H1 (cell line): ENCODE measurements at regions not wholly inside any gene's neighbourhood (a gene's known extent, or its start where the extent isn't known, plus 50 kb on each side); places are given as distances from the start of the nearest gene placed in this dataset.

Experiments
- CTCF ChIA-PET: fragments of 300-600 bp; sonication (Branson Sonifier 250); formaldehyde crosslinking; loops from one replicate; lab custom pipeline; 2021; ENCODE audit not compliant: partially characterized antibody; lab: Charles Lee
- POLR2A ChIA-PET: fragments of 300-600 bp; sonication (Branson Sonifier 250); formaldehyde crosslinking; loops from one replicate; lab custom pipeline; 2021; ENCODE audit warnings: inconsistent platforms; ENCODE audit not compliant: partially characterized antibody; lab: Charles Lee
- DNase-seq, 2 experiments: peaks; one replicate each; pipeline versions ENCODE4 v3.0.0 to v3.0.0-alpha.2; 2010 to 2022; ENCODE audit warnings: low spot score in 2 of 2, low read depth in 1 of 2, mixed read lengths in 1 of 2
- FAIRE-seq: peaks from 2 replicates; lab custom pipeline; 2011; peaks lifted over from hg19 to GRCh38; lab: Jason Lieb, UNC
- H2AFZ ChIP-seq: 2 replicates; pipeline ENCODE4 v1.8.1; 2012; ENCODE audit warnings: low read length, inconsistent platforms
- H2AK5ac ChIP-seq: 2 replicates; pipeline ENCODE4 v1.6.1; 2013; ENCODE audit warnings: low read depth, low read length
- H2BK120ac ChIP-seq: replicated peaks from 2 replicates; pipeline ENCODE3; 2013; ENCODE audit warnings: low read depth, low read length, inconsistent platforms
- H2BK12ac ChIP-seq: 2 replicates; pipeline ENCODE4 v1.6.1; 2013; ENCODE audit warnings: low read depth, low read length
- H2BK15ac ChIP-seq: 2 replicates; pipeline ENCODE4 v1.6.1; 2013; ENCODE audit warnings: low read length
- H2BK20ac ChIP-seq: 2 replicates; pipeline ENCODE4 v1.6.1; 2013; ENCODE audit warnings: low read length
- H2BK5ac ChIP-seq: 2 replicates; pipeline ENCODE4 v1.6.1; 2013; ENCODE audit warnings: low read depth, low read length
- H3K14ac ChIP-seq: 2 replicates; pipeline ENCODE4 v1.6.1; 2013; ENCODE audit warnings: inconsistent platforms; ENCODE audit not compliant: insufficient read length
- H3K18ac ChIP-seq: 2 replicates; pipeline ENCODE4 v1.6.1; 2013; ENCODE audit warnings: low read length; ENCODE audit errors: extremely low read depth
- H3K23ac ChIP-seq: 2 replicates; pipeline ENCODE4 v1.6.1; 2013; ENCODE audit warnings: inconsistent platforms; ENCODE audit not compliant: insufficient read length
- H3K23me2 ChIP-seq: 2 replicates; pipeline ENCODE4 v1.6.1; 2013; ENCODE audit warnings: low read depth, low read length
- H3K27ac ChIP-seq: 2 replicates; pipeline ENCODE4 v1.6.1; 2011; ENCODE audit warnings: low read depth, low read length, inconsistent platforms
- H3K27me3 ChIP-seq, 4 experiments: replicated peaks in 1 of 4; 1 replicate in 1 of 4; 2 replicates in 3 of 4; pipeline versions ENCODE4 v1.6.1 to v1.8.1; 2011 to 2013; ENCODE audit warnings: low read length in 3 of 4, mild to moderate bottlenecking in 3 of 4, inconsistent platforms in 2 of 4, mixed read lengths in 2 of 4, moderate library complexity in 1 of 4; ENCODE audit not compliant: control insufficient read depth in 3 of 4, insufficient read depth in 3 of 4; ENCODE audit errors: extremely low read depth in 1 of 4
- H3K36me3 ChIP-seq, 4 experiments: 2 replicates each; pipeline versions ENCODE4 v1.6.1 to v1.8.1; 2011 to 2013; ENCODE audit warnings: mild to moderate bottlenecking in 4 of 4, low read length in 3 of 4, moderate library complexity in 2 of 4, control low read depth in 1 of 4, inconsistent platforms in 1 of 4; ENCODE audit not compliant: insufficient read depth in 4 of 4, control insufficient read depth in 2 of 4
- H3K4ac ChIP-seq: replicated peaks from 2 replicates; pipeline ENCODE3; 2013; ENCODE audit warnings: low read length, low read depth, mixed read lengths, inconsistent platforms; ENCODE audit not compliant: insufficient read length
- H3K4me1 ChIP-seq, 4 experiments: replicated peaks in 1 of 4; 1 replicate in 1 of 4; 2 replicates in 3 of 4; pipeline versions ENCODE4 v1.6.1 to v1.8.1; 2011 to 2013; ENCODE audit warnings: low read length in 3 of 4, inconsistent platforms in 2 of 4, mixed read lengths in 1 of 4; ENCODE audit not compliant: insufficient read depth in 4 of 4, control insufficient read depth in 3 of 4
- H3K4me2 ChIP-seq, 2 experiments: 2 replicates each; pipeline versions ENCODE4 v1.6.1 to v1.8.1; 2011 to 2013; ENCODE audit warnings: low read depth in 2 of 2, low read length in 2 of 2, control low read depth in 1 of 2, inconsistent platforms in 1 of 2, mild to moderate bottlenecking in 1 of 2; ENCODE audit not compliant: insufficient read depth in 1 of 2
- H3K4me3 ChIP-seq, 4 experiments: fragments of 200-600, 300-600 bp in 1 of 4; sonication (generic), shearing (Covaris generic), sonication (Bioruptor Twin) in 1 of 4; 2 replicates each; pipeline versions ENCODE4 v1.5.1 to v1.8.1; 2011 to 2016; ENCODE audit warnings: low read length in 4 of 4, low read depth in 3 of 4, control low read depth in 2 of 4, inconsistent platforms in 2 of 4, mild to moderate bottlenecking in 2 of 4, mixed read lengths in 1 of 4, moderate library complexity in 1 of 4; ENCODE audit not compliant: insufficient read depth in 2 of 4; ENCODE audit errors: extremely low read depth in 1 of 4
- H3K56ac ChIP-seq: replicated peaks from 2 replicates; pipeline ENCODE3; 2013; ENCODE audit warnings: low read depth, mild to moderate bottlenecking, mixed read lengths, low read length, inconsistent platforms; ENCODE audit not compliant: insufficient read length
- H3K79me1 ChIP-seq: 2 replicates; pipeline ENCODE4 v1.6.1; 2013; ENCODE audit warnings: low read depth, low read length, control low read depth
- H3K79me2 ChIP-seq, 2 experiments: 2 replicates each; pipeline versions ENCODE4 v1.6.1 to v1.8.1; 2012 to 2013; ENCODE audit warnings: low read length in 2 of 2, mild to moderate bottlenecking in 2 of 2, inconsistent platforms in 1 of 2; ENCODE audit not compliant: insufficient read depth in 2 of 2, control insufficient read depth in 1 of 2
- H3K9ac ChIP-seq, 4 experiments: replicated peaks in 1 of 4; 1 replicate in 1 of 4; 2 replicates in 3 of 4; pipeline versions ENCODE4 v1.6.1 to v1.8.1; 2011 to 2013; ENCODE audit warnings: low read depth in 3 of 4, low read length in 3 of 4, control low read depth in 2 of 4, mild to moderate bottlenecking in 2 of 4, moderate library complexity in 2 of 4, inconsistent platforms in 1 of 4; ENCODE audit errors: extremely low read depth in 1 of 4
- H3K9me3 ChIP-seq, 2 experiments: 2 replicates each; pipeline versions ENCODE4 v1.6.1 to v1.8.1; 2012 to 2013; ENCODE audit warnings: mild to moderate bottlenecking in 2 of 2, moderate library complexity in 2 of 2, control low read depth in 1 of 2, inconsistent platforms in 1 of 2, low read depth in 1 of 2, low read length in 1 of 2, mixed read lengths in 1 of 2; ENCODE audit not compliant: insufficient read depth in 2 of 2
- H4K20me1 ChIP-seq, 2 experiments: replicated peaks in 1 of 2; 2 replicates each; pipeline versions ENCODE3 to v1.8.1; 2011 to 2013; ENCODE audit warnings: inconsistent platforms in 2 of 2, low read length in 2 of 2, mild to moderate bottlenecking in 1 of 2; ENCODE audit not compliant: insufficient read depth in 2 of 2, control insufficient read depth in 1 of 2
- H4K5ac ChIP-seq: 2 replicates; pipeline ENCODE4 v1.6.1; 2013; ENCODE audit warnings: low read length, low read depth, mixed read lengths, inconsistent platforms; ENCODE audit not compliant: insufficient read length
- H4K8ac ChIP-seq: 2 replicates; pipeline ENCODE4 v1.8.0; 2013; ENCODE audit warnings: mild to moderate bottlenecking, moderate library complexity, low read length, inconsistent platforms; ENCODE audit not compliant: insufficient read depth; ENCODE audit errors: extremely low read depth
- H4K91ac ChIP-seq: replicated peaks from 2 replicates; pipeline ENCODE3; 2013; ENCODE audit warnings: low read length, mixed read lengths, inconsistent platforms; ENCODE audit not compliant: insufficient read length
- EP300 ChIP-seq, 2 experiments: IDR thresholded peaks; 1 replicate in 1 of 2; 2 replicates in 1 of 2; pipeline ENCODE4 v1.6.1; 2011 to 2012; ENCODE audit warnings: low read depth in 2 of 2, low read length in 2 of 2, mild to moderate bottlenecking in 2 of 2, borderline replicate concordance in 1 of 2, inconsistent platforms in 1 of 2, moderate library complexity in 1 of 2
- WGBS, 2 experiments: shearing (Covaris generic) in 1 of 2; methylation state at CpG; one replicate each; pipeline versions ENCODE4 v1.1.6 to v1.1.7; 2013 to 2015; ENCODE audit warnings: low lambda C conversion rate in 2 of 2, mixed read lengths in 2 of 2, inconsistent platforms in 1 of 2, low coverage in 1 of 2, missing lambda C conversion rate in 1 of 2; ENCODE audit not compliant: insufficient replicate concordance in 2 of 2, insufficient coverage in 1 of 2, insufficient read length in 1 of 2; ENCODE audit errors: extremely low coverage in 1 of 2, missing lambda C conversion rate in 1 of 2; 5-methylcytosine and 5-hydroxymethylcytosine counted together

- 97% methylated on average over 3 of the region's 3 CpGs; no CpG with 5 or more reads in 1 of the 2 experiments for WGBS, 2 experiments
- no peak for DNase-seq
- no peak for FAIRE-seq
These were observed 79.1 kb downstream of the MID1IP1 start for GRCh38 chrX:38880296-38880854.

More at GRCh38 chrX:38880296-38880854, 79.1 kb downstream of the MID1IP1 start:
- H2AK5ac ChIP-seq: no peak overlapping the region
- no peak overlapping the region for H3K14ac ChIP-seq
- H4K8ac ChIP-seq: no peak overlapping the region
- H3K27ac ChIP-seq: no peak overlapping the region
- H2BK15ac ChIP-seq: no peak overlapping the region
- H2AFZ ChIP-seq: no peak overlapping the region
- no peaks in the 10 kb centered on the region for H3K36me3 ChIP-seq
- no peak for TF ChIP-seq EP300 (IDR thresholded peaks at IDR 0.05; ENCODE audit: borderline replicate concordance in 1 of 2, low read depth in 2 of 2, low read length in 2 of 2)
- TF ChIP-seq, all 59 proteins: peak for 0
- Histone ChIP-seq H2BK120ac (no peak overlapping the region), H3K4me3 (no peak overlapping the region), H3K23ac (no peak overlapping the region), H3K4me2 (no peak overlapping the region), H4K5ac (no peak overlapping the region), H3K4me1 (peaks cover 0 to 2% (median 0%) of the 10 kb centered on the region in 4 experiments; a peak in 1 of 7 replicates), H2BK5ac (no peak overlapping the region), H3K27me3 (no peaks in the 10 kb centered on the region), H3K4ac (no peak overlapping the region), H3K18ac (no peak overlapping the region), H4K91ac (no peak overlapping the region), H2BK20ac (no peak overlapping the region), H4K20me1 (no peaks in the 10 kb centered on the region), H3K56ac (no peak overlapping the region), H3K79me2 (no peaks in the 10 kb centered on the region), H3K9ac (no peak overlapping the region), H3K9me3 (no peaks in the 10 kb centered on the region), H3K23me2 (no peaks in the 10 kb centered on the region), H2BK12ac (no peak overlapping the region), H3K79me1 (no peaks in the 10 kb centered on the region)
- ChIA-PET POLR2A (interaction anchor here (0.6 to 1.4 kb wide), 3 partner anchors 9 to 278 kb away, joined by 3 to 5 read pairs (median 3); no protein-coding TSS in a partner anchor), CTCF (interaction anchor here (1.0 kb wide), 1 partner anchor 254 kb away, joined by 3 read pairs; no protein-coding TSS in a partner anchor)
